ENCODE measurements at regions not wholly inside any gene's neighbourhood (a gene's known extent, or its start where the extent isn't known, plus 50 kb on each side); places are given as distances from the start of the nearest gene placed in this dataset.
"Not testable (repeated sequence)": the region's sequence is repeated elsewhere in the genome, so short reads cannot be mapped to it uniquely, and the experiment has no call there.

DNA sequence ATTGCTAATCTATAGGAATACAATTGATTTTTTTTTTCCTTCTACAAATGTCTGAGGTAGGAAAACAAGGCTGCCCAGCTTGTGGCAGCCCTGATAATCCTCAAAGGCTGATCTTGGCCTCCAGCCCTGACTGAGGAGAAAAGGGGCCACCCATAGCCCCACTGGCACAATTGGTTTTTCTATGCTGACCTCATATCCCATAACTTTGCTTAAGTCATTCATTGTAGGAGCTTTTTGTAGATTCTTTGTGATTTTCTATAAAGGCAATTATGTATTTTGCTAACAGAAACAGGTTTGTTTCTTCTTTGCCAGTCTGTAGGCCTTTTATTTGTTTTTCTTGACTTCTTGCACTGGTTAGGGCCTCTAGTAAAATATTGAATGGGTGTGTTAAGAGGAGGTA lies 80.2 kb upstream of the C15orf39 start:
- no peaks in the 10 kb centered on the region for H3K27me3 ChIP-seq (ENCODE audit: low read length)
- H3K79me2 ChIP-seq (ENCODE audit: insufficient read depth, low read length), result no peaks in the 10 kb centered on the region
- no peak overlapping the region for H3K4me3 ChIP-seq (ENCODE audit: insufficient read depth, low read length, poor library complexity, severe bottlenecking)
- H3K36me3 ChIP-seq (ENCODE audit: low read length), result no peaks in the 10 kb centered on the region
- no peaks in the 10 kb centered on the region for H3K9me3 ChIP-seq (ENCODE audit: insufficient read depth, low read length)
- H3K9ac ChIP-seq (ENCODE audit: low read length), result no peak overlapping the region
- no peak overlapping the region for H3K27ac ChIP-seq (ENCODE audit: low read depth, low read length)
- H3F3A ChIP-seq (ENCODE audit: insufficient read depth), result no peaks in the 10 kb centered on the region
- TF ChIP-seq, protein P1, sequence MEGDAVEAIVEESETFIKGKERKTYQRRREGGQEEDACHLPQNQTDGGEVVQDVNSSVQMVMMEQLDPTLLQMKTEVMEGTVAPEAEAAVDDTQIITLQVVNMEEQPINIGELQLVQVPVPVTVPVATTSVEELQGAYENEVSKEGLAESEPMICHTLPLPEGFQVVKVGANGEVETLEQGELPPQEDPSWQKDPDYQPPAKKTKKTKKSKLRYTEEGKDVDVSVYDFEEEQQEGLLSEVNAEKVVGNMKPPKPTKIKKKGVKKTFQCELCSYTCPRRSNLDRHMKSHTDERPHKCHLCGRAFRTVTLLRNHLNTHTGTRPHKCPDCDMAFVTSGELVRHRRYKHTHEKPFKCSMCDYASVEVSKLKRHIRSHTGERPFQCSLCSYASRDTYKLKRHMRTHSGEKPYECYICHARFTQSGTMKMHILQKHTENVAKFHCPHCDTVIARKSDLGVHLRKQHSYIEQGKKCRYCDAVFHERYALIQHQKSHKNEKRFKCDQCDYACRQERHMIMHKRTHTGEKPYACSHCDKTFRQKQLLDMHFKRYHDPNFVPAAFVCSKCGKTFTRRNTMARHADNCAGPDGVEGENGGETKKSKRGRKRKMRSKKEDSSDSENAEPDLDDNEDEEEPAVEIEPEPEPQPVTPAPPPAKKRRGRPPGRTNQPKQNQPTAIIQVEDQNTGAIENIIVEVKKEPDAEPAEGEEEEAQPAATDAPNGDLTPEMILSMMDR (IDR thresholded peaks at IDR 0.05; ENCODE audit: insufficient read depth, low read length, poor library complexity, severe bottlenecking), result no peak
- no peak for TF ChIP-seq EZH2phosphoT487 (conservative IDR thresholded peaks at IDR 0.05; ENCODE audit: low read length)
- H3K4me2 ChIP-seq (ENCODE audit: low read depth, low read length, poor library complexity, severe bottlenecking), result no peak overlapping the region
- no peaks in the 10 kb centered on the region for H4K20me1 ChIP-seq (ENCODE audit: low read depth, low read length)
- H3K9me2 ChIP-seq (replicated peaks; ENCODE audit: insufficient read depth, low read length), result no peaks in the 10 kb centered on the region
- no peak overlapping the region for H2AFZ ChIP-seq (ENCODE audit: low read depth, low read length, severe bottlenecking)

DNA sequence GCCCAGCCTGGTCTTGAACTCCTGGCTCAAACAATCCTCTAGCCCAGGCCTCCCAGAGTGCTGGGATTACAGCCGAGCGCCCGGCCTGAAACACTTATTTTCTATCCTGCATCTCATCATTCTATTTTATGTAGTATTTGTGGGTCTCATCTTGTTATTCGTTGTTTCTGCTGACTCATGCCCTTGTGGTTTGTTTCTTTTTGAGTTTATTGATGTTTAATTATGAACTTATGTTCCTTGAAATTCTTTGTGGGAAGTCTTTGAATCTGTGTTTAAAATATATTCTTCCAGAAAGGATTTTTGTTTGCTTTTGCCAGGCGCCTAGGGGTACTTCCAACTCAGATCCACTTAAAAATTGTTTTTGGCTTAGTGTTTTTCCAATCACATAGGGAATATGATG lies 78.3 kb upstream of the C15orf39 start:
- no peaks in the 10 kb centered on the region for H4K20me1 ChIP-seq (ENCODE audit: low read depth, low read length)
- no peaks in the 10 kb centered on the region for H3K9me3 ChIP-seq (ENCODE audit: insufficient read depth, low read length)
- no peak overlapping the region for H3K4me3 ChIP-seq (ENCODE audit: insufficient read depth, low read length, poor library complexity, severe bottlenecking)
- H3K27me3 ChIP-seq (ENCODE audit: low read length), result no peaks in the 10 kb centered on the region
- H3K9me2 ChIP-seq (replicated peaks; ENCODE audit: insufficient read depth, low read length), result no peaks in the 10 kb centered on the region
- no peak overlapping the region for H3K4me2 ChIP-seq (ENCODE audit: low read depth, low read length, poor library complexity, severe bottlenecking)
- no peak overlapping the region for H2AFZ ChIP-seq (ENCODE audit: low read depth, low read length, severe bottlenecking)
- H3K79me2 ChIP-seq (ENCODE audit: insufficient read depth, low read length), result no peaks in the 10 kb centered on the region
- H3K36me3 ChIP-seq (ENCODE audit: low read length), result no peaks in the 10 kb centered on the region
- H3F3A ChIP-seq (ENCODE audit: insufficient read depth), result no peaks in the 10 kb centered on the region
- H3K27ac ChIP-seq (ENCODE audit: low read depth, low read length), result no peak overlapping the region
- H3K9ac ChIP-seq (ENCODE audit: low read length), result no peak overlapping the region
- TF ChIP-seq, protein P1 (IDR thresholded peaks at IDR 0.05; ENCODE audit: insufficient read depth, low read length, poor library complexity, severe bottlenecking), result no peak
- TF ChIP-seq EZH2phosphoT487 (conservative IDR thresholded peaks at IDR 0.05; ENCODE audit: low read length), result no peak

DNA sequence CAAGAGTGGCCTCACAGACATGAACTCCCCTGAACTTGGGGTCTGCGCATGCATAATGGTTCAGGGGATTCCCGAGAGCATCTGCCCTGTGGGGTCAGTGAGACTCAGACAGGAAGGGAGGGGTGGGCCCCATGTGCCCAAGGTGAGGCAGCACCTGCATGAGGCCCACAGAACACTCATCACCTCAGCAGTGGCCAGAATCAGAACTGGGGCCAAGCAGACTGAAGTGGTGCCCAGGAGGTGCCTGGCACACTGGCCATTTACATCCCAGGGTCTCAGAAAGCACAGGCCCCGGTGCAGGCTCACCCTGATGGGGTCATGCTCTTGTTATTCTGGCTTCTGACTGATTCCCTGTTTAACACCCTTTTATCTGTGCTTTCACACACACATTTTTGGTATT lies 77.4 kb upstream of the C15orf39 start:
- not testable (repeated sequence) for H3K4me3 ChIP-seq (ENCODE audit: insufficient read depth, low read length, poor library complexity, severe bottlenecking); H3K79me2 ChIP-seq (ENCODE audit: insufficient read depth, low read length); H3K27me3 ChIP-seq (ENCODE audit: low read length); H3K27ac ChIP-seq (ENCODE audit: low read depth, low read length); H3F3A ChIP-seq (ENCODE audit: insufficient read depth); H2AFZ ChIP-seq (ENCODE audit: low read depth, low read length, severe bottlenecking); H3K9ac ChIP-seq (ENCODE audit: low read length); H4K20me1 ChIP-seq (ENCODE audit: low read depth, low read length); H3K4me2 ChIP-seq (ENCODE audit: low read depth, low read length, poor library complexity, severe bottlenecking); H3K36me3 ChIP-seq (ENCODE audit: low read length); H3K9me3 ChIP-seq (ENCODE audit: insufficient read depth, low read length); H3K9me2 ChIP-seq (replicated peaks; ENCODE audit: insufficient read depth, low read length)

DNA sequence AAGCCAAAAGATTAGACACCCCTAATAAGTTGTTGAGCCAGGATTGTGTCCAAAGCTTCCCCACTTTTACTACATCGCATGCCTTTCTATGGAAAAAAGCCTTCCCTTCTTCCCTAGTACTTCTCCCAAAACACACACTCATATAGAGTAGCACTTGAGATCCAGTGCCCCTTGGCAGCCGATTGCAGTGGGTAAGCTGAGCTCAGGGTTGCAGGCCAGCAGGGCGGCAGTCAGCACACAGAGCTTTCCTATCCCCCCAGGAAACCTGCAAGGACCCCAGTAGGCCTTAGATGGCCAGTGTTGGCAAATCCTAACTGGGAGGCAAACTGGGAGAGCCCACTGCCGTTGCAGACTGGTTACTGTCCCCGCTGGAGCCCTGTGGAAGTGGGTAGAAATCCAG lies 75.7 kb upstream of the C15orf39 start:
- H4K20me1 ChIP-seq (ENCODE audit: low read depth, low read length), result no peaks in the 10 kb centered on the region
- H3K79me2 ChIP-seq (ENCODE audit: insufficient read depth, low read length), result no peaks in the 10 kb centered on the region
- H3K9me3 ChIP-seq (ENCODE audit: insufficient read depth, low read length), result no peaks in the 10 kb centered on the region
- H3K27me3 ChIP-seq (ENCODE audit: low read length), result no peaks in the 10 kb centered on the region
- TF ChIP-seq, protein P1 (IDR thresholded peaks at IDR 0.05; ENCODE audit: insufficient read depth, low read length, poor library complexity, severe bottlenecking), result no peak
- TF ChIP-seq EZH2phosphoT487 (conservative IDR thresholded peaks at IDR 0.05; ENCODE audit: low read length), result no peak
- H3K9me2 ChIP-seq (replicated peaks; ENCODE audit: insufficient read depth, low read length), result no peaks in the 10 kb centered on the region
- no peaks in the 10 kb centered on the region for H3F3A ChIP-seq (ENCODE audit: insufficient read depth)
- H3K9ac ChIP-seq (ENCODE audit: low read length), result no peak overlapping the region
- H3K36me3 ChIP-seq (ENCODE audit: low read length), result no peaks in the 10 kb centered on the region
- H2AFZ ChIP-seq (ENCODE audit: low read depth, low read length, severe bottlenecking), result no peak overlapping the region
- H3K27ac ChIP-seq (ENCODE audit: low read depth, low read length), result no peak overlapping the region
- H3K4me2 ChIP-seq (ENCODE audit: low read depth, low read length, poor library complexity, severe bottlenecking), result no peak overlapping the region
- no peak overlapping the region for H3K4me3 ChIP-seq (ENCODE audit: insufficient read depth, low read length, poor library complexity, severe bottlenecking)

All from SU-DHL-6 (cell line).